Caco-2 (cell line): ENCODE measurements at regions not wholly inside any gene's neighbourhood (a gene's known extent, or its start where the extent isn't known, plus 50 kb on each side); places are given as distances from the start of the nearest gene placed in this dataset.

Experiments used
- BruUV-seq: library from RNA; stranded (reverse); fragments of 400-500 nt; replicated peaks from 2 replicates; lab custom pipeline; 2021; lab: Mats Ljungman, UMichigan
- CTCF ChIA-PET: fragments of 300-600 bp; sonication (Branson Sonifier 250); formaldehyde crosslinking; loops from one replicate; lab custom pipeline; 2022; ENCODE audit warnings: antibody characterized with exemption; lab: Charles Lee
- POLR2A ChIA-PET: fragments of 300-600 bp; sonication (Branson Sonifier 250); formaldehyde crosslinking; loops from one replicate; lab custom pipeline; 2022; ENCODE audit warnings: antibody characterized with exemption; lab: Charles Lee
- DNase-seq, 2 experiments: peaks; one replicate each; pipeline versions ENCODE4 v3.0.0 to v3.0.0-alpha.2; 2020 to 2022
- H3K27me3 ChIP-seq: replicated peaks from 2 replicates; pipeline ENCODE4 v1.6.0; 2011; ENCODE audit warnings: low read length; ENCODE audit not compliant: control insufficient read depth, insufficient read depth
- H3K36me3 ChIP-seq: 2 replicates; pipeline ENCODE4 v1.5.1; 2011; ENCODE audit warnings: low read length; ENCODE audit not compliant: control insufficient read depth, insufficient read depth
- H3K4me1 ChIP-seq: fragments of 250-450 bp; sonication (Bioruptor Pico); 2 replicates; pipeline ENCODE4 v1.5.1; 2020; ENCODE audit warnings: mild to moderate bottlenecking
- H3K4me3 ChIP-seq: 2 replicates; pipeline ENCODE4 v1.5.1; 2011; ENCODE audit warnings: low read depth, mild to moderate bottlenecking, control low read depth, low read length
- H3K9me3 ChIP-seq: fragments of 250-450 bp; sonication (Bioruptor Pico); 2 replicates; pipeline ENCODE4 v1.5.1; 2020; ENCODE audit warnings: mild to moderate bottlenecking, moderate library complexity
- H3K27ac Mint-ChIP-seq: one replicate; pipeline ENCODE4 v1.8.0; 2022; ENCODE audit warnings: mixed read lengths; ENCODE audit not compliant: unreplicated experiment
- H3K27me3 Mint-ChIP-seq: one replicate; pipeline ENCODE4 v1.8.0; 2022; ENCODE audit warnings: mixed read lengths; ENCODE audit not compliant: insufficient read depth, unreplicated experiment
- H3K36me3 Mint-ChIP-seq: one replicate; pipeline ENCODE4 v1.8.0; 2022; ENCODE audit warnings: mild to moderate bottlenecking, mixed read lengths; ENCODE audit not compliant: insufficient read depth, unreplicated experiment
- H3K4me1 Mint-ChIP-seq: one replicate; pipeline ENCODE4 v1.8.0; 2022; ENCODE audit warnings: low read depth, mixed read lengths; ENCODE audit not compliant: unreplicated experiment
- H3K4me3 Mint-ChIP-seq: one replicate; pipeline ENCODE4 v1.8.0; 2022; ENCODE audit warnings: mild to moderate bottlenecking, moderate library complexity, mixed read lengths; ENCODE audit not compliant: unreplicated experiment
- H3K9me3 Mint-ChIP-seq: one replicate; pipeline ENCODE4 v1.8.0; 2022; ENCODE audit warnings: mixed read lengths; ENCODE audit not compliant: unreplicated experiment
- intact Hi-C: fragments of 100-400 bp; cut with micrococcal nuclease; formaldehyde crosslinking; loops from one replicate; pipeline ENCODE4 v1.10.0; 2022; ENCODE audit not compliant: unreplicated experiment
- TF ChIP-seq, protein P1 (sequence below), 2 experiments: fragments of 200-600 bp in 1 of 2; IDR thresholded peaks; 1 replicate in 1 of 2; 2 replicates in 1 of 2; pipeline versions ENCODE4 v1.5.1 to v1.8.0; 2011 to 2022; ENCODE audit warnings: antibody characterized with exemption in 1 of 2, control low read depth in 1 of 2, inconsistent platforms in 1 of 2, low read depth in 1 of 2, low read length in 1 of 2, mild to moderate bottlenecking in 1 of 2, moderate library complexity in 1 of 2; ENCODE audit not compliant: insufficient read depth in 1 of 2, severe bottlenecking in 1 of 2, unreplicated experiment in 1 of 2

DNA sequence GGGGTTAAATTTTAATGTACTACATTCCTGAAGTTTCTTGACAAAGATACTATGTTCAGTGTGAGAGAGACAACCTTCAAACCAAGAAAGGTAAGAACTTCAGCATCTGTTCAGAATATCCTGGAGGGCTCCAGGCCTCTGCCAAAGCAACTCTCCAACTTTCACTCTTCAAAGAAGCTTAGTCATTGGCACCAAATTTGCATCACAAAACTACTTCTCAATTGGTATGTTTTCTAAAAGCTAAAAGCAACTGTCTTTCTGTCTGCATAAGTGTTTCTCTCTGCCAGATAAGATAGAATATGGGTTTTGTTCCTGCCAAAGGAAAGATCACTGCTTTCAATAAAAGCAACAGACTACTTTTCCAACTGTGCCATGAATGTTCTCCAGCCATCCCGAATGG is 187.4 kb downstream of the SUCLA2 start:
- H3K9me3 Mint-ChIP-seq, result no peaks in the 10 kb centered on the region
- H3K4me1 Mint-ChIP-seq, result peaks cover 8% of the 10 kb centered on the region
- no peak overlapping the region for H3K4me3 Mint-ChIP-seq
- no peak overlapping the region for H3K4me3 ChIP-seq
- BruUV-seq, result no TSS peak
- no peak for DNase-seq
- TF ChIP-seq, protein P1, sequence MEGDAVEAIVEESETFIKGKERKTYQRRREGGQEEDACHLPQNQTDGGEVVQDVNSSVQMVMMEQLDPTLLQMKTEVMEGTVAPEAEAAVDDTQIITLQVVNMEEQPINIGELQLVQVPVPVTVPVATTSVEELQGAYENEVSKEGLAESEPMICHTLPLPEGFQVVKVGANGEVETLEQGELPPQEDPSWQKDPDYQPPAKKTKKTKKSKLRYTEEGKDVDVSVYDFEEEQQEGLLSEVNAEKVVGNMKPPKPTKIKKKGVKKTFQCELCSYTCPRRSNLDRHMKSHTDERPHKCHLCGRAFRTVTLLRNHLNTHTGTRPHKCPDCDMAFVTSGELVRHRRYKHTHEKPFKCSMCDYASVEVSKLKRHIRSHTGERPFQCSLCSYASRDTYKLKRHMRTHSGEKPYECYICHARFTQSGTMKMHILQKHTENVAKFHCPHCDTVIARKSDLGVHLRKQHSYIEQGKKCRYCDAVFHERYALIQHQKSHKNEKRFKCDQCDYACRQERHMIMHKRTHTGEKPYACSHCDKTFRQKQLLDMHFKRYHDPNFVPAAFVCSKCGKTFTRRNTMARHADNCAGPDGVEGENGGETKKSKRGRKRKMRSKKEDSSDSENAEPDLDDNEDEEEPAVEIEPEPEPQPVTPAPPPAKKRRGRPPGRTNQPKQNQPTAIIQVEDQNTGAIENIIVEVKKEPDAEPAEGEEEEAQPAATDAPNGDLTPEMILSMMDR (IDR thresholded peaks at IDR 0.05; ENCODE audit: insufficient read depth in 1 of 2, low read depth in 1 of 2, low read length in 1 of 2, severe bottlenecking in 1 of 2, unreplicated experiment in 1 of 2), result no peak
- no peak overlapping the region for H3K27ac Mint-ChIP-seq
- H3K4me1 ChIP-seq, result peaks cover 14% of the 10 kb centered on the region
- ChIA-PET POLR2A (no interaction called here), CTCF (no interaction called here)
- H3K9me3 ChIP-seq, result no peaks in the 10 kb centered on the region
- H3K27me3 Mint-ChIP-seq, result no peaks in the 10 kb centered on the region
- H3K36me3 ChIP-seq, result no peaks in the 10 kb centered on the region
- intact Hi-C loops, result no loop called here
- H3K27me3 ChIP-seq, result no peaks in the 10 kb centered on the region; the same call in 1 of the 2 replicates
- no peaks in the 10 kb centered on the region for H3K36me3 Mint-ChIP-seq

DNA sequence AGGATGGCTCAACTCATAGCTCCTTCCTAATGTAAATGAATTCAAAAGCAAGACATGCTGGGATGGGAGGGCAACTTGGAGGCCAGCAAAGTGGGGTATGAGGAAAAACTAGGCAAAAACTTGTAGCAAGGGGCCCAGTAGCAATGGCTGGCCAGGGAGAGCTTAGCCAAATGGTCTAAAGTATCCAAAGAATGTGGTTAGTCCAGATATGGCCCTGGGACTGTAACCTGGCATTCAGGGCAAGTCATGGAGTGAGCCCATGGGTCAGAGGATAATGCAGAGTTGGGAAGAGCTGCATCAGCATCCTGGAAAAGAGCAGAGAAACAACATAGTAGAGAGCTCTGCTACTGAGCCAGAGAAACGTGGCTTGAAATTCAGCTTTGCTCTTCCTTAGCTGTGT is 191.7 kb downstream of the SUCLA2 start:
- H3K4me3 Mint-ChIP-seq, result peak overlapping the region; percentile 28
- no peaks in the 10 kb centered on the region for H3K27me3 Mint-ChIP-seq
- TF ChIP-seq, protein P1 (IDR thresholded peaks at IDR 0.05; ENCODE audit: insufficient read depth in 1 of 2, low read depth in 1 of 2, low read length in 1 of 2, severe bottlenecking in 1 of 2, unreplicated experiment in 1 of 2), result no peak
- H3K27me3 ChIP-seq, result no peaks in the 10 kb centered on the region
- H3K4me3 ChIP-seq, result no peak overlapping the region
- intact Hi-C loops, result no loop called here
- ChIA-PET CTCF (no interaction called here), POLR2A (no interaction called here)
- peaks cover 16% of the 10 kb centered on the region for H3K4me1 ChIP-seq
- H3K4me1 Mint-ChIP-seq, result peaks cover 9% of the 10 kb centered on the region
- BruUV-seq, result no TSS peak
- H3K9me3 Mint-ChIP-seq, result peaks cover 11% of the 10 kb centered on the region
- DNase-seq, result peak; percentile 55 to 62
- H3K27ac Mint-ChIP-seq, result peak overlapping the region; percentile 61
- no peaks in the 10 kb centered on the region for H3K36me3 Mint-ChIP-seq
- H3K9me3 ChIP-seq, result no peaks in the 10 kb centered on the region
- no peaks in the 10 kb centered on the region for H3K36me3 ChIP-seq

DNA sequence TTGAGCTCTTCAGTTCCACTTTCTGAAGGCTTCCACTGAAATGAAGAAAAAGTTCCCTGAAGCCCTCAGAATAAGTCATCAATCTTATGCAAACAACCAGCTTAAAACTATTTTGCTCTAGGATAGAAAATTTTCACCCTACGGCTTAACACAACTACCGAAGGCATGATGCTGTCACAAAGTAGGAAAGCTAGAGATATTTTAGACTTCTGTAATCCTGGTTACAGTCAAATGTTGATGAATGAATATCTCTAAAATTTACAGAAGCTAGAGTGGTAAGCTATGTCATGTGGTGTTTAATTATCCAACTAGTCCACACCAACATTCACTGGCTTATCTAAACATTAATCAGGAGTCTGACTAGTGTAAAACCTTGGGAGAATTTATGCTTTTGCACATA is 197.9 kb downstream of the SUCLA2 start:
- peaks cover 4% of the 10 kb centered on the region; the same call in 1 of the 2 replicates for H3K9me3 ChIP-seq
- Mint-ChIP-seq H3K4me1 (no peaks in the 10 kb centered on the region), H3K27me3 (no peaks in the 10 kb centered on the region), H3K9me3 (peaks cover 11% of the 10 kb centered on the region), H3K27ac (no peak overlapping the region), H3K36me3 (no peaks in the 10 kb centered on the region), H3K4me3 (no peak overlapping the region)
- no peak for DNase-seq
- BruUV-seq, result no TSS peak
- intact Hi-C loops, result no loop called here
- ChIA-PET CTCF (interaction anchor here (0.5 kb wide), 1 partner anchor 292 kb away, joined by 4 read pairs; no protein-coding TSS in a partner anchor), POLR2A (no interaction called here)
- no peak overlapping the region for H3K4me3 ChIP-seq
- no peaks in the 10 kb centered on the region for H3K36me3 ChIP-seq
- TF ChIP-seq, protein P1 (IDR thresholded peaks at IDR 0.05; ENCODE audit: insufficient read depth in 1 of 2, low read depth in 1 of 2, low read length in 1 of 2, severe bottlenecking in 1 of 2, unreplicated experiment in 1 of 2), result no peak
- H3K27me3 ChIP-seq, result no peaks in the 10 kb centered on the region
- no peaks in the 10 kb centered on the region for H3K4me1 ChIP-seq
